Suprapubic skin (tissue), 4 donors: ENCODE measurements at regions not wholly inside any gene's neighbourhood (a gene's known extent, or its start where the extent isn't known, plus 50 kb on each side); places are given as distances from the start of the nearest gene placed in this dataset.

Source experiments
- CTCF ChIP-seq, 2 donors: fragments of 200-600 bp in 1 of 2; fragments of 450-650 bp in 1 of 2; sonication (generic) in 1 of 2; IDR thresholded peaks; one replicate each; pipeline ENCODE4 v1.5.1; 2016 to 2019; ENCODE audit warnings: antibody characterized with exemption in 2 of 2, mild to moderate bottlenecking in 1 of 2, moderate library complexity in 1 of 2
- EP300 ChIP-seq: sonication (generic); formaldehyde crosslinking; IDR thresholded peaks from one replicate; pipeline ENCODE4 v1.6.1; 2017; ENCODE audit warnings: antibody characterized with exemption
- POLR2AphosphoS5 ChIP-seq, 3 donors: sonication (generic); formaldehyde crosslinking; IDR thresholded peaks; one replicate each; pipeline ENCODE4 v1.6.1; 2017; ENCODE audit warnings: antibody characterized with exemption in 3 of 3

GRCh38 chrX:39550795-39551361, 546.9 kb downstream of the BCOR start:
- TF ChIP-seq CTCF (IDR thresholded peaks at IDR 0.05) (no peak), POLR2AphosphoS5 (IDR thresholded peaks at IDR 0.05) (no peak), EP300 (no peak)
